CD14-positive monocyte (primary cell): ENCODE measurements at regions not wholly inside any gene's neighbourhood (a gene's known extent, or its start where the extent isn't known, plus 50 kb on each side); places are given as distances from the start of the nearest gene placed in this dataset.
A peak's percentile ranks its signal among the peaks of the same experiment; 100 is the strongest.

Experiments
- DNase-seq, 3 donors: peaks; one replicate each; pipeline ENCODE4 v3.0.0-alpha.2; 2011 to 2022
- H2AFZ ChIP-seq: 2 replicates; pipeline ENCODE4 v1.6.0; 2012; ENCODE audit warnings: mild to moderate bottlenecking, low read depth, low read length, inconsistent platforms; ENCODE audit not compliant: insufficient read depth, poor library complexity, severe bottlenecking
- H3K27ac ChIP-seq, 2 donors: 1 replicate in 1 of 2; 2 replicates in 1 of 2; pipeline ENCODE4 v1.5.1; 2012 to 2013; ENCODE audit warnings: low read length in 2 of 2, control low read depth in 1 of 2, inconsistent platforms in 1 of 2, low read depth in 1 of 2, mild to moderate bottlenecking in 1 of 2
- H3K27me3 ChIP-seq, 2 donors: one replicate each; pipeline versions ENCODE4 v1.6.0 to v1.6.1; 2011 to 2013; ENCODE audit warnings: low read length in 2 of 2; ENCODE audit not compliant: control insufficient read depth in 2 of 2, insufficient read depth in 2 of 2
- H3K36me3 ChIP-seq, 2 donors: replicated peaks in 1 of 2; 1 replicate in 1 of 2; 2 replicates in 1 of 2; pipeline versions ENCODE4 v1.5.1 to v1.6.1; 2012 to 2013; ENCODE audit warnings: low read length in 2 of 2, control low read depth in 1 of 2, inconsistent platforms in 1 of 2, mild to moderate bottlenecking in 1 of 2; ENCODE audit not compliant: insufficient read depth in 2 of 2, control insufficient read depth in 1 of 2
- H3K4me1 ChIP-seq, 2 donors: 1 replicate in 1 of 2; 2 replicates in 1 of 2; pipeline versions ENCODE4 v1.5.1 to v1.6.1; 2012 to 2013; ENCODE audit warnings: low read length in 2 of 2, control low read depth in 1 of 2, inconsistent platforms in 1 of 2, mild to moderate bottlenecking in 1 of 2, moderate library complexity in 1 of 2; ENCODE audit not compliant: insufficient read depth in 2 of 2, control insufficient read depth in 1 of 2
- H3K4me2 ChIP-seq: replicated peaks from 2 replicates; pipeline ENCODE3; 2012; ENCODE audit warnings: low read length, moderate library complexity, mild to moderate bottlenecking; ENCODE audit not compliant: poor library complexity, severe bottlenecking; ENCODE audit errors: extremely low read depth
- H3K4me3 ChIP-seq, 3 experiments: fragments of 200-600 bp in 1 of 3; sonication (generic) in 1 of 3; replicated peaks in 1 of 3; 1 replicate in 2 of 3; 2 replicates in 1 of 3; pipeline ENCODE4 v1.5.1; 2011 to 2013; ENCODE audit warnings: low read length in 3 of 3, mild to moderate bottlenecking in 3 of 3, control low read depth in 2 of 3, low read depth in 2 of 3, inconsistent platforms in 1 of 3, moderate library complexity in 1 of 3
- H3K79me2 ChIP-seq: 2 replicates; pipeline ENCODE4 v1.6.0; 2012; ENCODE audit warnings: mild to moderate bottlenecking, control low read depth, inconsistent platforms, low read length, moderate library complexity; ENCODE audit not compliant: insufficient read depth
- H3K9ac ChIP-seq: 2 replicates; pipeline ENCODE4 v1.6.0; 2017; ENCODE audit warnings: low read length, mild to moderate bottlenecking; ENCODE audit not compliant: insufficient read depth, poor library complexity, severe bottlenecking
- H3K9me3 ChIP-seq, 2 donors: replicated peaks in 1 of 2; 1 replicate in 1 of 2; 2 replicates in 1 of 2; pipeline versions ENCODE4 v1.5.1 to v1.6.1; 2012 to 2013; ENCODE audit warnings: low read length in 2 of 2, control low read depth in 1 of 2; ENCODE audit not compliant: control insufficient read depth in 1 of 2, insufficient read depth in 1 of 2
- H4K20me1 ChIP-seq: 2 replicates; pipeline ENCODE4 v1.6.0; 2012; ENCODE audit warnings: mild to moderate bottlenecking, low read length, control low read depth, moderate library complexity; ENCODE audit not compliant: insufficient read depth
- H3K27ac Mint-ChIP-seq, 7 donors: one replicate each; pipeline ENCODE4 v1.8.0; 2020; ENCODE audit warnings: mild to moderate bottlenecking in 7 of 7, mixed read lengths in 7 of 7, moderate library complexity in 6 of 7, inconsistent platforms in 2 of 7
- H3K27me3 Mint-ChIP-seq, 3 donors: one replicate each; pipeline ENCODE4 v1.8.0; 2021 to 2022; ENCODE audit warnings: low read depth in 3 of 3, mild to moderate bottlenecking in 3 of 3, mixed read lengths in 3 of 3, moderate library complexity in 3 of 3, inconsistent platforms in 1 of 3
- H3K36me3 Mint-ChIP-seq, 2 donors: one replicate each; pipeline ENCODE4 v1.8.0; 2020; ENCODE audit warnings: mixed read lengths in 2 of 2, inconsistent platforms in 1 of 2, mild to moderate bottlenecking in 1 of 2
- H3K4me1 Mint-ChIP-seq: one replicate; pipeline ENCODE4 v1.8.0; 2020; ENCODE audit warnings: mild to moderate bottlenecking, mixed read lengths
- H3K4me3 Mint-ChIP-seq, 2 donors: one replicate each; pipeline ENCODE4 v1.8.0; 2020; ENCODE audit warnings: mild to moderate bottlenecking in 2 of 2, mixed read lengths in 2 of 2, moderate library complexity in 1 of 2
- H3K9me3 Mint-ChIP-seq, 7 donors: one replicate each; pipeline ENCODE4 v1.8.0; 2020 to 2022; ENCODE audit warnings: mixed read lengths in 7 of 7, mild to moderate bottlenecking in 6 of 7, moderate library complexity in 6 of 7, inconsistent platforms in 2 of 7
- CTCF ChIP-seq: fragments of 200-600 bp; IDR thresholded peaks from one replicate; pipeline ENCODE4 v1.8.0; 2022; ENCODE audit warnings: antibody characterized with exemption, mild to moderate bottlenecking
- whole genome bisulfite sequencing: methylation state at CpG from one replicate; pipeline ENCODE4 v1.1.5; 2013; ENCODE audit warnings: missing lambda C conversion rate; ENCODE audit not compliant: insufficient coverage; 5-methylcytosine and 5-hydroxymethylcytosine counted together
- intact Hi-C, 2 donors: fragments of 100-400 bp; cut with micrococcal nuclease; formaldehyde crosslinking; loops; one replicate each; pipeline versions ENCODE4 v1.15.0 to v1.15.1; 2023

- no peaks in the 10 kb centered on the region for H4K20me1 ChIP-seq
- intact Hi-C loops, result no loop called here
- peaks cover 1 to 5% (median 3%) of the 10 kb centered on the region in 3 donors for H3K27me3 Mint-ChIP-seq
- H2AFZ ChIP-seq, result no peak overlapping the region
- WGBS, result no CpG with 5 or more reads among the region's 3 CpGs
- H3K9me3 ChIP-seq, result no peaks in the 10 kb centered on the region
- H3K4me3 Mint-ChIP-seq, result no peak overlapping the region
- no peaks in the 10 kb centered on the region for H3K4me1 Mint-ChIP-seq
- no peak overlapping the region for H3K27ac Mint-ChIP-seq
- H3K36me3 ChIP-seq, result no peaks in the 10 kb centered on the region
- H3K9me3 Mint-ChIP-seq, result peaks cover 0 to 8% (median 3%) of the 10 kb centered on the region in 7 donors
- H3K4me3 ChIP-seq, result no peak overlapping the region
- no peaks in the 10 kb centered on the region for H3K79me2 ChIP-seq
- no peak overlapping the region for H3K9ac ChIP-seq
- no peak overlapping the region for H3K4me2 ChIP-seq
- no peaks in the 10 kb centered on the region for H3K36me3 Mint-ChIP-seq
- H3K27me3 ChIP-seq, result no peaks in the 10 kb centered on the region
- TF ChIP-seq CTCF, result no peak
- no peaks in the 10 kb centered on the region for H3K4me1 ChIP-seq
- no peak overlapping the region for H3K27ac ChIP-seq
- no peak for DNase-seq
Measured at GRCh38 chr6:153237670-153238069, 106.6 kb upstream of the RGS17 start.

GRCh38 chr6:153231048-153231646, 100.1 kb upstream of the RGS17 start:
- peaks cover 0 to 5% (median 4%) of the 10 kb centered on the region in 3 donors for H3K27me3 Mint-ChIP-seq

More at GRCh38 chr6:153231048-153231646, 100.1 kb upstream of the RGS17 start:
- Histone ChIP-seq H3K4me3 (no peak overlapping the region), H3K9me3 (no peaks in the 10 kb centered on the region), H3K9ac (no peak overlapping the region), H3K79me2 (no peaks in the 10 kb centered on the region), H3K27ac (no peak overlapping the region), H3K4me2 (no peak overlapping the region), H3K27me3 (no peaks in the 10 kb centered on the region), H4K20me1 (no peaks in the 10 kb centered on the region), H2AFZ (no peak overlapping the region), H3K4me1 (no peaks in the 10 kb centered on the region), H3K36me3 (no peaks in the 10 kb centered on the region)
- no peak overlapping the region for H3K4me3 Mint-ChIP-seq
- H3K36me3 Mint-ChIP-seq, result no peaks in the 10 kb centered on the region
- H3K27ac Mint-ChIP-seq, result no peak overlapping the region
- peaks cover 0 to 1% (median 0%) of the 10 kb centered on the region in 7 donors for H3K9me3 Mint-ChIP-seq
- peak; percentile 75 for TF ChIP-seq CTCF
- intact Hi-C loops, result loop anchor here in 1 of 2 donors (5.0 kb wide), 1 partner anchor 194 kb away; no protein-coding TSS in a partner anchor
- DNase-seq, result no peak
- H3K4me1 Mint-ChIP-seq, result no peaks in the 10 kb centered on the region
- WGBS, result 0% methylated on average over 5 of the region's 12 CpGs
